Suprapubic skin (tissue), 4 donors: ENCODE measurements at regions not wholly inside any gene's neighbourhood (a gene's known extent, or its start where the extent isn't known, plus 50 kb on each side); places are given as distances from the start of the nearest gene placed in this dataset.

Experiments
- DNase-seq, 2 donors: peaks; one replicate each; pipeline ENCODE4 v3.0.0-alpha.2; 2019; ENCODE audit warnings: low spot score in 2 of 2
- H3K27ac ChIP-seq: fragments of 200-600 bp; sonication (generic); one replicate; pipeline ENCODE4 v1.5.1; 2019
- H3K27me3 ChIP-seq: fragments of 200-600 bp; sonication (generic); one replicate; pipeline ENCODE4 v1.5.1; 2019
- H3K36me3 ChIP-seq: fragments of 200-600 bp; sonication (generic); one replicate; pipeline ENCODE4 v1.5.1; 2019
- H3K4me1 ChIP-seq: fragments of 200-600 bp; sonication (generic); one replicate; pipeline ENCODE4 v1.5.1; 2019
- H3K4me3 ChIP-seq: fragments of 200-600 bp; sonication (generic); one replicate; pipeline ENCODE4 v1.5.1; 2019; ENCODE audit warnings: mild to moderate bottlenecking
- H3K9me3 ChIP-seq: fragments of 200-600 bp; sonication (generic); one replicate; pipeline ENCODE4 v1.5.1; 2019
- EP300 ChIP-seq: sonication (generic); formaldehyde crosslinking; IDR thresholded peaks from one replicate; pipeline ENCODE4 v1.6.1; 2017; ENCODE audit warnings: antibody characterized with exemption
- POLR2A ChIP-seq, 2 donors: fragments of 450-650 bp; IDR thresholded peaks; one replicate each; pipeline ENCODE4 v1.6.1; 2017; ENCODE audit warnings: antibody characterized with exemption in 2 of 2, mild to moderate bottlenecking in 2 of 2, moderate library complexity in 2 of 2
- POLR2AphosphoS5 ChIP-seq, 3 donors: sonication (generic); formaldehyde crosslinking; IDR thresholded peaks; one replicate each; pipeline ENCODE4 v1.6.1; 2017; ENCODE audit warnings: antibody characterized with exemption in 3 of 3
- WGBS: methylation state at CpG from one replicate; pipeline ENCODE4 v1.1.5; 2018; 5-methylcytosine and 5-hydroxymethylcytosine counted together
- TF ChIP-seq, protein P1 (sequence below), 2 donors: fragments of 200-600 bp in 1 of 2; fragments of 450-650 bp in 1 of 2; sonication (generic) in 1 of 2; IDR thresholded peaks; one replicate each; pipeline ENCODE4 v1.5.1; 2016 to 2019; ENCODE audit warnings: antibody characterized with exemption in 2 of 2, mild to moderate bottlenecking in 1 of 2, moderate library complexity in 1 of 2

DNA sequence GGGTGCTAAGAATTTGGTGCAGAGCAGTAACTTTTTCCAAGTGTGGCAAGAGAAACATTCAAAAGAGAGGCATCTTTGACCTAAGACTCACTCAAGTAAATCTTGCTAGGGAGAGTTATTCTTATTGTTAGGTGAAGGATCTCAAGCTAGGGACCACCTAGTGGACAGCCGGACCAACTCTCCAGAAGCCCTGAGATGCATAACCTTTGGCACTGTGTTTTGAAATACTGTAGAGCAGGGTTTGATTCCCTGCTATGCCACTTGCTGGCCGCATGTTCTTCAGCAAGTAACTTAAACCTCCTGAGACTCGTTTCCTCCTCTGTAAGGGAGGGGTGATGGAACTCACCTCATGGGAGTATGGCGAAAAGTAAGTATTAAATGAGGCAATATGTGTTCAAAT, 336.1 kb upstream of the ADAMTSL1 start:
- H3K4me3 ChIP-seq: no peak overlapping the region
- WGBS: 84% methylated on average over 4 of the region's 4 CpGs
- H3K27ac ChIP-seq: no peak overlapping the region
- no peaks in the 10 kb centered on the region for H3K9me3 ChIP-seq
- TF ChIP-seq, protein P1, sequence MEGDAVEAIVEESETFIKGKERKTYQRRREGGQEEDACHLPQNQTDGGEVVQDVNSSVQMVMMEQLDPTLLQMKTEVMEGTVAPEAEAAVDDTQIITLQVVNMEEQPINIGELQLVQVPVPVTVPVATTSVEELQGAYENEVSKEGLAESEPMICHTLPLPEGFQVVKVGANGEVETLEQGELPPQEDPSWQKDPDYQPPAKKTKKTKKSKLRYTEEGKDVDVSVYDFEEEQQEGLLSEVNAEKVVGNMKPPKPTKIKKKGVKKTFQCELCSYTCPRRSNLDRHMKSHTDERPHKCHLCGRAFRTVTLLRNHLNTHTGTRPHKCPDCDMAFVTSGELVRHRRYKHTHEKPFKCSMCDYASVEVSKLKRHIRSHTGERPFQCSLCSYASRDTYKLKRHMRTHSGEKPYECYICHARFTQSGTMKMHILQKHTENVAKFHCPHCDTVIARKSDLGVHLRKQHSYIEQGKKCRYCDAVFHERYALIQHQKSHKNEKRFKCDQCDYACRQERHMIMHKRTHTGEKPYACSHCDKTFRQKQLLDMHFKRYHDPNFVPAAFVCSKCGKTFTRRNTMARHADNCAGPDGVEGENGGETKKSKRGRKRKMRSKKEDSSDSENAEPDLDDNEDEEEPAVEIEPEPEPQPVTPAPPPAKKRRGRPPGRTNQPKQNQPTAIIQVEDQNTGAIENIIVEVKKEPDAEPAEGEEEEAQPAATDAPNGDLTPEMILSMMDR (IDR thresholded peaks at IDR 0.05): no peak
- TF ChIP-seq POLR2A (IDR thresholded peaks at IDR 0.05) (no peak), POLR2AphosphoS5 (IDR thresholded peaks at IDR 0.05) (no peak), EP300 (no peak)
- H3K4me1 ChIP-seq: no peaks in the 10 kb centered on the region
- DNase-seq: no peak
- H3K36me3 ChIP-seq: no peaks in the 10 kb centered on the region
- H3K27me3 ChIP-seq: no peaks in the 10 kb centered on the region

DNA sequence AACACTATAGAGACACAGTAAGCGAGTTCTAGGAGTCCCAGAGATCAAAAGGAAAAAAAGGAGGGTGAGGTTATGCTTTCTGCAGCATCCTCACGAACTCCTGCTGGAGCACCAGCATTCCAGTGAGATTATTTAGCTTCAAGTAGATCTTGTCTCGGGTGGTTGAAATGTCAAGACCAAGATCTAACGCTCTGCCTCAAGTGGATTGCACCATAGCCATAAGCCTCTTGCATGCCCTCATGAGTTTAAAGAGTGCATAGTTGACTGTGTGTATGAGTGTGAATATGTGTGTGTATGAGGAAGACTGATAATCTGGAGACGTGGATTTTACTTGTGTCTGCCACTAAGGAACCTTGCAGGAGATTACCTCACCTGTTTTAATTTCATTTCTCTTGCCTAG, 335.3 kb upstream of the ADAMTSL1 start:
- DNase-seq: no peak
- WGBS: 61% methylated on average over 5 of the region's 5 CpGs
- H3K36me3 ChIP-seq: no peaks in the 10 kb centered on the region
- H3K4me1 ChIP-seq: no peaks in the 10 kb centered on the region
- H3K27ac ChIP-seq: no peak overlapping the region
- no peaks in the 10 kb centered on the region for H3K9me3 ChIP-seq
- no peak for TF ChIP-seq EP300
- TF ChIP-seq POLR2A (IDR thresholded peaks at IDR 0.05): no peak
- no peak for TF ChIP-seq POLR2AphosphoS5 (IDR thresholded peaks at IDR 0.05)
- TF ChIP-seq, protein P1 (IDR thresholded peaks at IDR 0.05): no peak
- H3K27me3 ChIP-seq: no peaks in the 10 kb centered on the region
- H3K4me3 ChIP-seq: no peak overlapping the region

DNA sequence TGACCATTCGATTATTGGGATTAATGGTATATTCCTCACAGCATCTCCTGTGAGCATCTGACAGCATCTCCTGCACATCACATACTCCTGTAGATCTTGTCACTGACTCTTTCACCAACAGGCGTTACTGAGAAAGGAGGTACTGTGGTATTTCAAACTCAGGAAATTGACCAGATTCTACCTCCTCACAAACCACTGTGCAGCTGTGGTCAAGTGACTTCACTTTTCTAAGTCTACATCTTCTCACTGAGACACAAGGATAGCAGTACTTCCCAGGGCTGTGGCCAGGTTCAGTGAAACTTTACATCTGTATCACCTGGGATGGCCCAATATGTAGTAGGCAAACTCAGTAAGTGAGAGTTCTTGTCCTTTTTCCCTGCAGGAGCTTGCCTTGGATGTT, 332.3 kb upstream of the ADAMTSL1 start:
- Histone ChIP-seq H3K4me3 (no peak overlapping the region), H3K4me1 (no peaks in the 10 kb centered on the region), H3K9me3 (no peaks in the 10 kb centered on the region), H3K27me3 (no peaks in the 10 kb centered on the region), H3K36me3 (no peaks in the 10 kb centered on the region), H3K27ac (no peak overlapping the region)
- 84% methylated on average over 2 of the region's 2 CpGs for WGBS
- no peak for DNase-seq
- no peak for TF ChIP-seq POLR2AphosphoS5 (IDR thresholded peaks at IDR 0.05)

DNA sequence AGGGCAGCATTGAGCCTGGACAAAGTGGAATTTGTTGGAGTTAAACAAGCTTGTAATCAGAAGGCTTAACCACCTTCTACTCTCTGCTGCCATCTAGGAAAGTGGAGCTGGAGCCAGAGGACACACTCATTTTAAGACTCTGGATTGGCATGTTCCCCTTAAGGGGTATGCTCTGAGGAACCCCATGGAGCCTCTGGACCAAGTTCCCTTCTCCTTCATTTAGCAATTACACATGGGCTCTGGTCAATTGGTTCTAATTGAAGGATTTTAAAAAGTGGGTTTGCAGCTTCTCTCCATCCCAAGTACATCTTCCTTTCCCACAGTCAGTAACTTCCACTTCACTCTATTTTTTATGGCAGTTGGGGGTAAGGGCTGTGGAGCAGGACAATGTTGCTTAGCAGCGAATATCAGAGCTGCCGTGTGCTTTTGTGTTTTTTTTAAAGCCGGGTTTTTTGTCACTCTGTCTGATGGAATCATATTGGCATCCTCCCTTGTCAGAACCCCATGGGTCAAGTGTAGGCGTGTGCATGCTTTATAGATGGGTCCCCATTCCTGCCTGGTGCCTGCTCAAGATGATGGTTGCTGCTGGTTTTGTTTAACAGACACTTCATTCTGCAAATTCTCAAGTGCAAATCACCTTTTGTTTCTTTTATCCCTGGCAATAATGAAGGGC, 330.7 kb upstream of the ADAMTSL1 start:
- Histone ChIP-seq H3K4me3 (no peak overlapping the region), H3K4me1 (no peaks in the 10 kb centered on the region), H3K36me3 (no peaks in the 10 kb centered on the region), H3K27ac (no peak overlapping the region), H3K27me3 (no peaks in the 10 kb centered on the region), H3K9me3 (no peaks in the 10 kb centered on the region)
- TF ChIP-seq EP300: no peak
- TF ChIP-seq, protein P1 (IDR thresholded peaks at IDR 0.05): no peak
- no peak for DNase-seq
- 58% methylated on average over 4 of the region's 4 CpGs for WGBS

DNA sequence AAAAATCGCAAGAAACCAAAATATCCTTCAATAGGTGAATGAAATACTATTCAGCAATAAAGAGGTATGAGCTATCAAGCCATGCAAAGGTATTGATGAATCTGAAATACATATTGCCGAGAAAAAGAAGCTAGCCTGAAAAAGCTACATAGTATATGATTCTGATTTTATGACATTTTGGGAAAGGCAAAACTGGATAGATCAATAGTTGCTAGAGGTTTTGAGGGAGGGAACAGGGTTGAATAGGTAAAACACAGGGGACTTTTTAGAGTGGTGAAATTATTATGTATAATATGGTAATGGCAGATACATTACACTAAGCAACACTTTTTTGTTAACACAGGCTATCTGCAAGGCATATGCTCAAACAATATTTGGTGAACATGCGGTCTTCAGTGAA, 327.6 kb upstream of the ADAMTSL1 start:
- no peak for DNase-seq
- Histone ChIP-seq H3K27me3 (no peaks in the 10 kb centered on the region), H3K36me3 (no peaks in the 10 kb centered on the region), H3K4me3 (no peak overlapping the region), H3K27ac (no peak overlapping the region), H3K9me3 (no peaks in the 10 kb centered on the region), H3K4me1 (no peaks in the 10 kb centered on the region)
- TF ChIP-seq POLR2AphosphoS5 (IDR thresholded peaks at IDR 0.05) (no peak), POLR2A (IDR thresholded peaks at IDR 0.05) (no peak), EP300 (no peak)
- TF ChIP-seq, protein P1 (IDR thresholded peaks at IDR 0.05): no peak
- 86% methylated on average over 3 of the region's 3 CpGs for WGBS

DNA sequence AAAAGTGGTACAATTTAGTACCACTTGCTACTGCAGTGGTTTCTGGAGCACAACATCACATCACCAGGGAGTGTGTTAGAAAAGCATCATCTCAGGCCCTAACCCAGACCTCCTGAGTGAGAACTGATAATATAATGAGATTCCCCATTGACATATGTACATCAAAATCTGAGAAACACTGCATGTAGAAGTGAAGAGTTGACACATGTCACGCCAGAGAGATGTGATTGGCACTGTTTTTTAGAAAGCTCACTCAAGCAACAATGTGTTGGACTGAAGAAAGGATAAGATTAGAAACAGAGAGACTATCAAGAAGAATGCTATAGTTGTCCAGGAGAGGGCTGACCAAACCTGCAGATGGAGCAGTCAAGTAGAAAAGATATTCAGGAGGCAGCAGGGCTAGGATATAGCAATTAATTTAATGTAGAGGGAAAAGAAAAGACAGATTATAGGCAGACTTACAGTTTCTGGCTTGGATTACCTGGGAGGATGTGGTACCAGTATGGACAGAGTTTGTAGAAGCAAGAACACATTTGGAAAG, 324.4 kb upstream of the ADAMTSL1 start:
- TF ChIP-seq EP300 (no peak), POLR2AphosphoS5 (IDR thresholded peaks at IDR 0.05) (no peak), POLR2A (IDR thresholded peaks at IDR 0.05) (no peak)
- TF ChIP-seq, protein P1 (IDR thresholded peaks at IDR 0.05): no peak
- Histone ChIP-seq H3K9me3 (no peaks in the 10 kb centered on the region), H3K4me3 (no peak overlapping the region), H3K27ac (no peak overlapping the region), H3K36me3 (no peaks in the 10 kb centered on the region), H3K27me3 (peaks cover 2% of the 10 kb centered on the region), H3K4me1 (no peaks in the 10 kb centered on the region)
- WGBS: 78% methylated on average over 1 of the region's 1 CpG
- DNase-seq: no peak
